ENCODE measurements at regions not wholly inside any gene's neighbourhood (a gene's known extent, or its start where the extent isn't known, plus 50 kb on each side); places are given as distances from the start of the nearest gene placed in this dataset.

DNA sequence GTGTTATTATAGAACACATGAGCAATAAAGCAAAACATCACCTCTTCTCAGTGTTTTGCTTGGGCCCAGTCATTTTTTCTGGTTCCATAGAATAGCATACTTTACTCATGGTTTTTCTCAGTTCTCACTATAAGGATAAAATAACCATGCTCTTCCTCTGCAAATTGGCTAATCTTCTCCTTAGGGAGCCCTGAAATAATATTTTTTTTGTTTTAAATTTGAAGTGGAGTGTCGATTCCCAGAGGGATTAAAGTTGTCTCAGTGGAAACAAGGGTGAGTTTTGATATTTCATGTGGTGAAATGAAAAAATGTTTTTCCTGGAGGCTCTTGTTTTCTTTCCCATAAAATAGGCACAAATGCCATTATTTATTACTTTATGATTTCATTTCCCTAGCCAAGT lies 127.3 kb downstream of the NOC3L start:
- Histone ChIP-seq H3K27me3 (replicated peaks in 1 of 4; ENCODE audit: control insufficient read depth in 3 of 4, extremely low read depth in 1 of 4, insufficient read depth in 3 of 4, low read length in 3 of 4) (no peaks in the 10 kb centered on the region), H3K79me2 (ENCODE audit: control insufficient read depth in 1 of 2, insufficient read depth in 2 of 2, low read length in 2 of 2) (no peaks in the 10 kb centered on the region), H3K23ac (ENCODE audit: insufficient read length) (no peak overlapping the region), H3K27ac (ENCODE audit: low read depth, low read length) (no peak overlapping the region), H3K4me3 (ENCODE audit: extremely low read depth in 1 of 4, insufficient read depth in 2 of 4, low read depth in 3 of 4, low read length in 4 of 4) (no peak overlapping the region), H4K20me1 (replicated peaks in 1 of 2; ENCODE audit: control insufficient read depth in 1 of 2, insufficient read depth in 2 of 2, low read length in 2 of 2) (no peaks in the 10 kb centered on the region), H2BK15ac (ENCODE audit: low read length) (no peak overlapping the region), H3K4me2 (ENCODE audit: insufficient read depth in 1 of 2, low read depth in 2 of 2, low read length in 2 of 2) (no peak overlapping the region), H3K14ac (ENCODE audit: insufficient read length) (no peak overlapping the region), H3K36me3 (ENCODE audit: control insufficient read depth in 2 of 4, insufficient read depth in 4 of 4, low read length in 3 of 4) (no peaks in the 10 kb centered on the region), H2BK5ac (ENCODE audit: low read depth, low read length) (no peak overlapping the region), H3K4me1 (replicated peaks in 1 of 4; ENCODE audit: control insufficient read depth in 3 of 4, insufficient read depth in 4 of 4, low read length in 3 of 4) (no peaks in the 10 kb centered on the region), H4K8ac (ENCODE audit: extremely low read depth, insufficient read depth, low read length) (no peak overlapping the region), H2AK5ac (ENCODE audit: low read depth, low read length) (no peak overlapping the region), H3K18ac (ENCODE audit: extremely low read depth, low read length) (no peak overlapping the region), H3K9me3 (ENCODE audit: insufficient read depth in 2 of 2, low read depth in 1 of 2, low read length in 1 of 2) (no peaks in the 10 kb centered on the region), H2BK20ac (ENCODE audit: low read length) (no peak overlapping the region), H2BK120ac (replicated peaks; ENCODE audit: low read depth, low read length) (no peak overlapping the region), H4K91ac (replicated peaks; ENCODE audit: insufficient read length, low read length) (no peak overlapping the region), H3K56ac (replicated peaks; ENCODE audit: insufficient read length, low read depth, low read length) (no peak overlapping the region), H2BK12ac (ENCODE audit: low read depth, low read length) (no peak overlapping the region), H2AFZ (ENCODE audit: low read length) (no peak overlapping the region), H4K5ac (ENCODE audit: insufficient read length, low read depth, low read length) (no peak overlapping the region), H3K9ac (replicated peaks in 1 of 4; ENCODE audit: extremely low read depth in 1 of 4, low read depth in 3 of 4, low read length in 3 of 4) (no peak overlapping the region), H3K23me2 (ENCODE audit: low read depth, low read length) (no peaks in the 10 kb centered on the region), H3K4ac (replicated peaks; ENCODE audit: insufficient read length, low read depth, low read length) (no peak overlapping the region), H3K79me1 (ENCODE audit: low read depth, low read length) (no peaks in the 10 kb centered on the region)
- WGBS, 2 experiments (ENCODE audit: extremely low coverage in 1 of 2, insufficient coverage in 1 of 2, insufficient read length in 1 of 2, insufficient replicate concordance in 2 of 2, low coverage in 1 of 2, low lambda C conversion rate in 2 of 2, missing lambda C conversion rate in 1 of 2) = 95% methylated on average over 1 of the region's 1 CpG; no CpG with 5 or more reads in 1 of the 2 experiments
- FAIRE-seq (no peak), DNase-seq (ENCODE audit: low read depth in 1 of 2, low spot score in 2 of 2) (no peak)
- no peak for TF ChIP-seq POLR2A (IDR thresholded peaks at IDR 0.05; ENCODE audit: control extremely low read depth in 1 of 2, low read depth in 2 of 2, low read length in 2 of 2)
- ChIA-PET CTCF (ENCODE audit: partially characterized antibody) (interaction anchor here (0.7 to 1.3 kb wide), 3 partner anchors 9 to 84 kb away, joined by 3 read pairs; no protein-coding TSS in a partner anchor), POLR2A (ENCODE audit: partially characterized antibody) (no interaction called here)

Measured in H1 (cell line).